CD8-positive, alpha-beta memory T cell (primary cell): ENCODE measurements at regions not wholly inside any gene's neighbourhood (a gene's known extent, or its start where the extent isn't known, plus 50 kb on each side); places are given as distances from the start of the nearest gene placed in this dataset.

ENCODE experiments used
- CTCF ChIA-PET: fragments of 350-600 bp; sonication (Branson Sonifier 250); formaldehyde crosslinking; loops from one replicate; lab custom pipeline; 2021; ENCODE audit warnings: antibody characterized with exemption; lab: Charles Lee
- POLR2A ChIA-PET: fragments of 350-600 bp; sonication (Branson Sonifier 250); formaldehyde crosslinking; loops from one replicate; lab custom pipeline; 2021; ENCODE audit warnings: antibody characterized with exemption; lab: Charles Lee
- DNase-seq, 5 donors: peaks; one replicate each; pipeline versions ENCODE4 v3.0.0 to v3.0.0-alpha.2; 2020 to 2022; ENCODE audit warnings: mixed read lengths in 1 of 5
- H3K27ac ChIP-seq: one replicate; pipeline ENCODE4 v1.7.0; 2013; ENCODE audit warnings: low read depth, mild to moderate bottlenecking, low read length, moderate library complexity
- H3K27me3 ChIP-seq: 2 replicates; pipeline ENCODE4 v1.7.0; 2013; ENCODE audit warnings: low read length, mild to moderate bottlenecking; ENCODE audit not compliant: insufficient read depth, poor library complexity, severe bottlenecking
- H3K36me3 ChIP-seq: 2 replicates; pipeline ENCODE4 v1.7.0; 2013; ENCODE audit warnings: mild to moderate bottlenecking, low read length, moderate library complexity; ENCODE audit not compliant: insufficient read depth
- H3K4me1 ChIP-seq: 2 replicates; pipeline ENCODE4 v1.7.0; 2013; ENCODE audit warnings: mild to moderate bottlenecking, low read length, moderate library complexity; ENCODE audit not compliant: insufficient read depth
- H3K4me3 ChIP-seq: 2 replicates; pipeline ENCODE4 v1.7.0; 2013; ENCODE audit warnings: mild to moderate bottlenecking, low read length
- H3K9me3 ChIP-seq: 2 replicates; pipeline ENCODE4 v1.7.0; 2013; ENCODE audit warnings: mild to moderate bottlenecking, low read length
- H3K27ac Mint-ChIP-seq, 8 donors: one replicate each; pipeline ENCODE4 v1.8.0; 2020 to 2021; ENCODE audit warnings: mixed read lengths in 8 of 8, mild to moderate bottlenecking in 6 of 8, inconsistent platforms in 3 of 8, moderate library complexity in 3 of 8
- H3K27me3 Mint-ChIP-seq, 2 donors: one replicate each; pipeline ENCODE4 v1.8.0; 2020 to 2021; ENCODE audit warnings: mixed read lengths in 2 of 2, mild to moderate bottlenecking in 1 of 2, moderate library complexity in 1 of 2
- H3K36me3 Mint-ChIP-seq, 3 donors: one replicate each; pipeline ENCODE4 v1.8.0; 2020 to 2021; ENCODE audit warnings: mixed read lengths in 3 of 3, inconsistent platforms in 1 of 3, mild to moderate bottlenecking in 1 of 3
- H3K4me1 Mint-ChIP-seq, 3 donors: one replicate each; pipeline ENCODE4 v1.8.0; 2020 to 2021; ENCODE audit warnings: mixed read lengths in 3 of 3, inconsistent platforms in 1 of 3, mild to moderate bottlenecking in 1 of 3
- H3K4me3 Mint-ChIP-seq, 7 donors: one replicate each; pipeline ENCODE4 v1.8.0; 2020 to 2021; ENCODE audit warnings: mixed read lengths in 7 of 7, mild to moderate bottlenecking in 6 of 7, moderate library complexity in 4 of 7, inconsistent platforms in 2 of 7
- H3K9me3 Mint-ChIP-seq, 5 donors: one replicate each; pipeline ENCODE4 v1.8.0; 2020 to 2022; ENCODE audit warnings: mixed read lengths in 5 of 5, mild to moderate bottlenecking in 3 of 5, moderate library complexity in 2 of 5, inconsistent platforms in 1 of 5

GRCh38 chr14:44405011-44405486 lies 102.0 kb downstream of the FSCB start:
- H3K36me3 ChIP-seq, result no peaks in the 10 kb centered on the region
- Mint-ChIP-seq H3K9me3 (peaks cover 0 to 10% (median 3%) of the 10 kb centered on the region in 5 donors), H3K27me3 (peaks cover 0 to 1% of the 10 kb centered on the region in 2 donors), H3K4me1 (no peaks in the 10 kb centered on the region), H3K36me3 (no peaks in the 10 kb centered on the region), H3K4me3 (no peak overlapping the region), H3K27ac (no peak overlapping the region)
- H3K27ac ChIP-seq, result no peak overlapping the region
- no peak overlapping the region for H3K4me3 ChIP-seq
- POLR2A ChIA-PET, result no interaction called here
- no peaks in the 10 kb centered on the region for H3K9me3 ChIP-seq
- H3K4me1 ChIP-seq, result no peaks in the 10 kb centered on the region
- no peak for DNase-seq
- CTCF ChIA-PET, result no interaction called here
- H3K27me3 ChIP-seq, result no peaks in the 10 kb centered on the region

GRCh38 chr14:44404599-44404998 lies 102.5 kb downstream of the FSCB start:
- Histone ChIP-seq H3K4me1 (no peaks in the 10 kb centered on the region), H3K4me3 (no peak overlapping the region), H3K27ac (no peak overlapping the region), H3K36me3 (no peaks in the 10 kb centered on the region), H3K9me3 (no peaks in the 10 kb centered on the region), H3K27me3 (no peaks in the 10 kb centered on the region)
- no peak for DNase-seq
- no peaks in the 10 kb centered on the region for H3K4me1 Mint-ChIP-seq
- no peak overlapping the region for H3K4me3 Mint-ChIP-seq
- H3K36me3 Mint-ChIP-seq, result no peaks in the 10 kb centered on the region
- peaks cover 0 to 1% of the 10 kb centered on the region in 2 donors for H3K27me3 Mint-ChIP-seq
- ChIA-PET CTCF (no interaction called here), POLR2A (no interaction called here)
- peaks cover 0 to 13% (median 3%) of the 10 kb centered on the region in 5 donors for H3K9me3 Mint-ChIP-seq
- H3K27ac Mint-ChIP-seq, result no peak overlapping the region

GRCh38 chr14:44404036-44404435 lies 103.0 kb downstream of the FSCB start:
- no peaks in the 10 kb centered on the region for H3K9me3 ChIP-seq
- no peak overlapping the region for H3K27ac ChIP-seq
- no peaks in the 10 kb centered on the region for H3K36me3 Mint-ChIP-seq
- H3K27ac Mint-ChIP-seq, result no peak overlapping the region
- no peak for DNase-seq
- no peak overlapping the region for H3K4me3 ChIP-seq
- H3K27me3 ChIP-seq, result no peaks in the 10 kb centered on the region
- H3K36me3 ChIP-seq, result no peaks in the 10 kb centered on the region
- H3K4me1 ChIP-seq, result no peaks in the 10 kb centered on the region
- CTCF ChIA-PET, result no interaction called here
- peaks cover 0 to 1% of the 10 kb centered on the region in 2 donors for H3K27me3 Mint-ChIP-seq
- H3K9me3 Mint-ChIP-seq, result peaks cover 0 to 13% (median 3%) of the 10 kb centered on the region in 5 donors
- H3K4me3 Mint-ChIP-seq, result no peak overlapping the region
- no peaks in the 10 kb centered on the region for H3K4me1 Mint-ChIP-seq
- POLR2A ChIA-PET, result no interaction called here

- no peak overlapping the region for H3K4me3 Mint-ChIP-seq
- H3K4me1 Mint-ChIP-seq, result no peaks in the 10 kb centered on the region
- peaks cover 0 to 10% (median 3%) of the 10 kb centered on the region in 5 donors for H3K9me3 Mint-ChIP-seq
- CTCF ChIA-PET, result no interaction called here
- DNase-seq, result no peak
- H3K27ac Mint-ChIP-seq, result no peak overlapping the region
- Histone ChIP-seq H3K27ac (no peak overlapping the region), H3K4me1 (no peaks in the 10 kb centered on the region), H3K9me3 (no peaks in the 10 kb centered on the region), H3K27me3 (no peaks in the 10 kb centered on the region), H3K4me3 (no peak overlapping the region), H3K36me3 (no peaks in the 10 kb centered on the region)
- peaks cover 0 to 1% of the 10 kb centered on the region in 2 donors for H3K27me3 Mint-ChIP-seq
- POLR2A ChIA-PET, result no interaction called here
- no peaks in the 10 kb centered on the region for H3K36me3 Mint-ChIP-seq
Observed at GRCh38 chr14:44403193-44403592, 103.9 kb downstream of the FSCB start.

- no peaks in the 10 kb centered on the region for H3K4me1 Mint-ChIP-seq
- H3K27ac ChIP-seq, result no peak overlapping the region
- no peaks in the 10 kb centered on the region for H3K4me1 ChIP-seq
- H3K27me3 ChIP-seq, result no peaks in the 10 kb centered on the region
- no peaks in the 10 kb centered on the region for H3K36me3 ChIP-seq
- H3K9me3 ChIP-seq, result no peaks in the 10 kb centered on the region
- DNase-seq, result no peak
- peaks cover 0 to 15% (median 5%) of the 10 kb centered on the region in 5 donors for H3K9me3 Mint-ChIP-seq
- ChIA-PET CTCF (no interaction called here), POLR2A (no interaction called here)
- no peak overlapping the region for H3K4me3 Mint-ChIP-seq
- no peak overlapping the region for H3K4me3 ChIP-seq
- no peak overlapping the region for H3K27ac Mint-ChIP-seq
- no peaks in the 10 kb centered on the region for H3K36me3 Mint-ChIP-seq
- H3K27me3 Mint-ChIP-seq, result no peaks in the 10 kb centered on the region
Observed at GRCh38 chr14:44396226-44396625, 110.9 kb downstream of the FSCB start.

GRCh38 chr14:44392984-44393383 lies 114.1 kb downstream of the FSCB start:
- no peaks in the 10 kb centered on the region for H3K4me1 ChIP-seq
- Mint-ChIP-seq H3K27ac (no peak overlapping the region), H3K4me1 (no peaks in the 10 kb centered on the region), H3K27me3 (no peaks in the 10 kb centered on the region), H3K4me3 (no peak overlapping the region), H3K9me3 (peaks cover 0 to 16% (median 4%) of the 10 kb centered on the region in 5 donors), H3K36me3 (no peaks in the 10 kb centered on the region)
- H3K9me3 ChIP-seq, result no peaks in the 10 kb centered on the region
- no peak for DNase-seq
- POLR2A ChIA-PET, result no interaction called here
- CTCF ChIA-PET, result no interaction called here
- no peaks in the 10 kb centered on the region for H3K36me3 ChIP-seq
- no peaks in the 10 kb centered on the region for H3K27me3 ChIP-seq
- H3K4me3 ChIP-seq, result no peak overlapping the region
- H3K27ac ChIP-seq, result no peak overlapping the region

- Histone ChIP-seq H3K4me3 (no peak overlapping the region), H3K27ac (no peak overlapping the region), H3K4me1 (no peaks in the 10 kb centered on the region), H3K27me3 (no peaks in the 10 kb centered on the region), H3K9me3 (no peaks in the 10 kb centered on the region), H3K36me3 (no peaks in the 10 kb centered on the region)
- H3K36me3 Mint-ChIP-seq, result no peaks in the 10 kb centered on the region
- ChIA-PET CTCF (no interaction called here), POLR2A (no interaction called here)
- DNase-seq, result no peak
- H3K4me1 Mint-ChIP-seq, result no peaks in the 10 kb centered on the region
- H3K9me3 Mint-ChIP-seq, result peaks cover 0 to 22% (median 4%) of the 10 kb centered on the region in 5 donors
- H3K27ac Mint-ChIP-seq, result no peak overlapping the region
- no peak overlapping the region for H3K4me3 Mint-ChIP-seq
- no peaks in the 10 kb centered on the region for H3K27me3 Mint-ChIP-seq
Observed at GRCh38 chr14:44388306-44388705, 118.8 kb downstream of the FSCB start.

- no peaks in the 10 kb centered on the region for H3K36me3 Mint-ChIP-seq
- Histone ChIP-seq H3K9me3 (no peaks in the 10 kb centered on the region), H3K36me3 (no peaks in the 10 kb centered on the region), H3K27ac (no peak overlapping the region), H3K27me3 (no peaks in the 10 kb centered on the region), H3K4me3 (no peak overlapping the region), H3K4me1 (no peaks in the 10 kb centered on the region)
- no peak overlapping the region for H3K4me3 Mint-ChIP-seq
- no peak for DNase-seq
- POLR2A ChIA-PET, result no interaction called here
- H3K9me3 Mint-ChIP-seq, result peaks cover 0 to 17% (median 4%) of the 10 kb centered on the region in 5 donors
- H3K27me3 Mint-ChIP-seq, result no peaks in the 10 kb centered on the region
- CTCF ChIA-PET, result interaction anchor here (0.6 kb wide), 1 partner anchor 808 kb away, joined by 3 read pairs; no protein-coding TSS in a partner anchor
- H3K4me1 Mint-ChIP-seq, result no peaks in the 10 kb centered on the region
- no peak overlapping the region for H3K27ac Mint-ChIP-seq
Observed at GRCh38 chr14:44385906-44386305, 121.2 kb downstream of the FSCB start.
